ENCODE measurements at regions not wholly inside any gene's neighbourhood (a gene's known extent, or its start where the extent isn't known, plus 50 kb on each side); places are given as distances from the start of the nearest gene placed in this dataset.

GRCh38 chr2:16357188-16357587 is 308.4 kb downstream of the CYRIA start:
- H3K18ac ChIP-seq (ENCODE audit: insufficient read length, low read depth, low read length) = no peak overlapping the region
- H3T11ph ChIP-seq (ENCODE audit: low read length) = no peak overlapping the region
- H3K79me2 ChIP-seq (ENCODE audit: insufficient read depth, low read length) = no peaks in the 10 kb centered on the region
- no peak overlapping the region for H2BK120ac ChIP-seq (ENCODE audit: low read depth, low read length, poor library complexity, severe bottlenecking)
- H3K27me3 Mint-ChIP-seq (ENCODE audit: low read depth) = no peaks in the 10 kb centered on the region
- no peak overlapping the region for H3K4me3 Mint-ChIP-seq
- H3K4me1 Mint-ChIP-seq = no peaks in the 10 kb centered on the region
- H3K4ac ChIP-seq (ENCODE audit: low read depth, low read length) = no peak overlapping the region
- no peaks in the 10 kb centered on the region for H3K4me1 ChIP-seq (ENCODE audit: insufficient read depth, low read length)
- no peak overlapping the region for H3K14ac ChIP-seq (ENCODE audit: insufficient read depth, low read length)
- H2BK12ac ChIP-seq (ENCODE audit: insufficient read length, low read depth, low read length) = no peak overlapping the region
- no CpG with 5 or more reads among the region's 1 CpG for WGBS (ENCODE audit: extremely low coverage, insufficient read length, low lambda C conversion rate)
- no peak overlapping the region for H2BK20ac ChIP-seq (ENCODE audit: low read depth, low read length, poor library complexity, severe bottlenecking)
- H2BK15ac ChIP-seq (ENCODE audit: low read depth, low read length) = no peak overlapping the region
- no peaks in the 10 kb centered on the region for H3K27me3 ChIP-seq (ENCODE audit: insufficient read depth, low read length)
- no peak overlapping the region for H2BK5ac ChIP-seq (ENCODE audit: insufficient read length, low read length)
- H3K23me2 ChIP-seq (ENCODE audit: insufficient read length, low read depth, low read length, poor library complexity, severe bottlenecking) = no peaks in the 10 kb centered on the region
- TF ChIP-seq CTCF (conservative IDR thresholded peaks at IDR 0.05) = no peak
- H3K79me1 ChIP-seq (ENCODE audit: insufficient read depth, low read depth, low read length, poor library complexity, severe bottlenecking) = no peaks in the 10 kb centered on the region
- peaks cover 15 to 22% of the 10 kb centered on the region in 2 experiments; a peak in 4 of 5 replicates for H3K9me3 Mint-ChIP-seq
- H3K9me3 ChIP-seq (ENCODE audit: control insufficient read depth, low read depth, low read length) = no peaks in the 10 kb centered on the region
- H3K27ac Mint-ChIP-seq = no peak overlapping the region
- H4K5ac ChIP-seq (ENCODE audit: insufficient read length, low read depth, low read length) = no peak overlapping the region
- no peak for DNase-seq
- H3K36me3 Mint-ChIP-seq (ENCODE audit: insufficient read depth in 1 of 3, low read depth in 3 of 3) = peaks cover 0 to 8% (median 2%) of the 10 kb centered on the region in 3 experiments; a peak in 4 of 7 replicates
- no peak overlapping the region for H2AK5ac ChIP-seq (ENCODE audit: insufficient read length, low read length)
- no peak overlapping the region for H4K91ac ChIP-seq (ENCODE audit: insufficient read length, low read depth, low read length)
- H2AFZ ChIP-seq (ENCODE audit: low read length) = no peak overlapping the region
- H4K8ac ChIP-seq (replicated peaks; ENCODE audit: insufficient read length, low read depth, low read length) = no peak overlapping the region
- no peak overlapping the region for H3K56ac ChIP-seq (ENCODE audit: insufficient read length, low read depth, low read length)
- H3K9ac ChIP-seq (ENCODE audit: extremely low read depth, insufficient read length, low read length) = no peak overlapping the region
- no peak overlapping the region for H3K23ac ChIP-seq (ENCODE audit: insufficient read length, low read depth, low read length)
- H3K4me2 ChIP-seq (ENCODE audit: insufficient read depth, insufficient read length, low read length) = no peak overlapping the region
- no peaks in the 10 kb centered on the region for H4K20me1 ChIP-seq (ENCODE audit: control insufficient read depth, insufficient read depth, insufficient read length)
- no peak overlapping the region for H3K27ac ChIP-seq (ENCODE audit: insufficient read length, low read depth, low read length)

Data from H9 (cell line).